Pancreas (tissue), 10 donors: ENCODE measurements at regions not wholly inside any gene's neighbourhood (a gene's known extent, or its start where the extent isn't known, plus 50 kb on each side); places are given as distances from the start of the nearest gene placed in this dataset.

Experiments
- ATAC-seq, 4 donors: fragments of 200-7000 bp; cut with Tn5 transposase; one replicate each; pipeline versions ENCODE4 v1.8.0 to v1.9.1; 2020; ENCODE audit warnings: mild to moderate bottlenecking in 4 of 4, moderate library complexity in 4 of 4
- DNase-seq, 6 donors: peaks; one replicate each; pipeline ENCODE4 v3.0.0-alpha.2; 2020
- FAIRE-seq: peaks from 2 replicates; lab custom pipeline; 2012; peaks lifted over from hg19 to GRCh38; lab: Jason Lieb, UNC
- H3K27ac ChIP-seq, 4 donors: fragments of 200-600 bp; sonication (generic); 1 replicate in 3 of 4; 2 replicates in 1 of 4; pipeline versions ENCODE4 v1.5.0 to v1.8.0; 2020
- H3K27me3 ChIP-seq, 4 donors: fragments of 200-600 bp; one replicate each; pipeline ENCODE4 v1.8.0; 2021
- H3K36me3 ChIP-seq, 3 donors: fragments of 200-600 bp; sonication (generic) in 1 of 3; one replicate each; pipeline versions ENCODE4 v1.5.0 to v1.8.0; 2020 to 2021
- H3K4me1 ChIP-seq, 3 donors: fragments of 200-600 bp; one replicate each; pipeline ENCODE4 v1.8.0; 2021
- H3K4me3 ChIP-seq, 4 donors: fragments of 200-600 bp; sonication (generic) in 2 of 4; one replicate each; pipeline versions ENCODE4 v1.5.0 to v1.8.0; 2020 to 2021
- H3K9me3 ChIP-seq, 4 donors: fragments of 200-600 bp; one replicate each; pipeline ENCODE4 v1.8.0; 2021
- CTCF ChIP-seq, 4 donors: fragments of 200-600 bp; sonication (generic) in 3 of 4; IDR thresholded peaks; one replicate each; pipeline versions ENCODE4 v1.5.0 to v1.8.0; 2021; ENCODE audit warnings: antibody characterized with exemption in 4 of 4
- WGBS, 2 donors: extraction: QIAGEN DNeasy Blood & Tissue Kit; methylation state at CpG; one replicate each; pipeline ENCODE4 v1.1.7; 2013; 5-methylcytosine and 5-hydroxymethylcytosine counted together
- intact Hi-C, 3 donors: fragments of 100-400 bp; cut with DNase I; formaldehyde crosslinking; loops; one replicate each; pipeline versions ENCODE4 v1.11.1 to v1.14.2; 2022
- donor health status: healthy with polysubstance abuse.
- donor health status: DM: no; HTN: no; CAD: no; lungs with moderate emphysema.
- donor health status: DM: no; HTN: no; CAD: no.
- donor health status: control.
- donor health status: control.
- donor health status: Bipolar disorder and iron deficiency.
- donor health status: DM: yes; HTN: yes; CAD: no.
- donor health status: DM: no; HTN: no; CAD: no.
- donor health status: DM: no; HTN: no; CAD: no.
- donor health status: DM: yes; HTN: yes; CAD: no.

- Histone ChIP-seq H3K27me3 (no peaks in the 10 kb centered on the region), H3K4me3 (no peak overlapping the region), H3K27ac (no peak overlapping the region), H3K36me3 (no peaks in the 10 kb centered on the region), H3K4me1 (no peaks in the 10 kb centered on the region), H3K9me3 (no peaks in the 10 kb centered on the region)
- intact Hi-C loops = no loop called here
- no peak for ATAC-seq
- DNase-seq = no peak
- no peak for TF ChIP-seq CTCF (IDR thresholded peaks at IDR 0.05)
- no peak for FAIRE-seq
- WGBS, 2 donors = 58 to 76% methylated on average over 1 of the region's 1 CpG
These were observed 2007.9 kb upstream of the CDH6 start for GRCh38 chr5:29185558-29185957.

GRCh38 chr5:29175774-29176173 lies 2017.7 kb upstream of the CDH6 start:
- no peak overlapping the region for H3K27ac ChIP-seq
- WGBS, 2 donors = 38 to 42% methylated on average over 1 of the region's 1 CpG
- no peaks in the 10 kb centered on the region for H3K4me1 ChIP-seq
- FAIRE-seq (no peak), DNase-seq (no peak), ATAC-seq (no peak)
- no peaks in the 10 kb centered on the region for H3K36me3 ChIP-seq
- intact Hi-C loops = no loop called here
- no peak for TF ChIP-seq CTCF (IDR thresholded peaks at IDR 0.05)
- no peak overlapping the region for H3K4me3 ChIP-seq
- no peaks in the 10 kb centered on the region for H3K9me3 ChIP-seq
- H3K27me3 ChIP-seq = no peaks in the 10 kb centered on the region

- ATAC-seq (no peak), DNase-seq (no peak), FAIRE-seq (no peak)
- Histone ChIP-seq H3K27ac (no peak overlapping the region), H3K9me3 (no peaks in the 10 kb centered on the region), H3K4me1 (no peaks in the 10 kb centered on the region), H3K4me3 (no peak overlapping the region), H3K36me3 (no peaks in the 10 kb centered on the region), H3K27me3 (no peaks in the 10 kb centered on the region)
- intact Hi-C loops = no loop called here
- WGBS, 2 donors = 60 to 93% methylated on average over 1 of the region's 1 CpG
- no peak for TF ChIP-seq CTCF (IDR thresholded peaks at IDR 0.05)
These were observed 2022.9 kb upstream of the CDH6 start for GRCh38 chr5:29170599-29170998.

GRCh38 chr5:29169886-29170285 lies 2023.6 kb upstream of the CDH6 start:
- H3K4me1 ChIP-seq = no peaks in the 10 kb centered on the region
- no peak for FAIRE-seq
- intact Hi-C loops = no loop called here
- no peak overlapping the region for H3K27ac ChIP-seq
- 15 to 19% methylated on average over 2 of the region's 2 CpGs for WGBS, 2 donors
- DNase-seq = no peak
- no peak for TF ChIP-seq CTCF (IDR thresholded peaks at IDR 0.05)
- H3K36me3 ChIP-seq = no peaks in the 10 kb centered on the region
- ATAC-seq = no peak
- no peaks in the 10 kb centered on the region for H3K9me3 ChIP-seq
- no peaks in the 10 kb centered on the region for H3K27me3 ChIP-seq
- no peak overlapping the region for H3K4me3 ChIP-seq

- TF ChIP-seq CTCF (IDR thresholded peaks at IDR 0.05) = no peak
- H3K9me3 ChIP-seq = no peaks in the 10 kb centered on the region
- no peaks in the 10 kb centered on the region for H3K4me1 ChIP-seq
- H3K27me3 ChIP-seq = no peaks in the 10 kb centered on the region
- FAIRE-seq = no peak
- H3K4me3 ChIP-seq = no peak overlapping the region
- no peaks in the 10 kb centered on the region for H3K36me3 ChIP-seq
- WGBS, 2 donors = 24 to 36% methylated on average over 1 of the region's 1 CpG
- DNase-seq = no peak
- intact Hi-C loops = no loop called here
- no peak overlapping the region for H3K27ac ChIP-seq
- ATAC-seq = no peak
These were observed 2031.2 kb upstream of the CDH6 start for GRCh38 chr5:29162297-29162696.
